NCI-H2171 treated with DMSO at 0.1 percent for 48 hours (cell line): ENCODE measurements at regions not wholly inside any gene's neighbourhood (a gene's known extent, or its start where the extent isn't known, plus 50 kb on each side); places are given as distances from the start of the nearest gene placed in this dataset.
"Not testable (repeated sequence)": the region's sequence is repeated elsewhere in the genome, so short reads cannot be mapped to it uniquely, and the experiment has no call there.

Experiments
- DNase-seq: peaks from one replicate; lab custom pipeline; 2025; lab: John Stamatoyannopoulos, UW

DNA sequence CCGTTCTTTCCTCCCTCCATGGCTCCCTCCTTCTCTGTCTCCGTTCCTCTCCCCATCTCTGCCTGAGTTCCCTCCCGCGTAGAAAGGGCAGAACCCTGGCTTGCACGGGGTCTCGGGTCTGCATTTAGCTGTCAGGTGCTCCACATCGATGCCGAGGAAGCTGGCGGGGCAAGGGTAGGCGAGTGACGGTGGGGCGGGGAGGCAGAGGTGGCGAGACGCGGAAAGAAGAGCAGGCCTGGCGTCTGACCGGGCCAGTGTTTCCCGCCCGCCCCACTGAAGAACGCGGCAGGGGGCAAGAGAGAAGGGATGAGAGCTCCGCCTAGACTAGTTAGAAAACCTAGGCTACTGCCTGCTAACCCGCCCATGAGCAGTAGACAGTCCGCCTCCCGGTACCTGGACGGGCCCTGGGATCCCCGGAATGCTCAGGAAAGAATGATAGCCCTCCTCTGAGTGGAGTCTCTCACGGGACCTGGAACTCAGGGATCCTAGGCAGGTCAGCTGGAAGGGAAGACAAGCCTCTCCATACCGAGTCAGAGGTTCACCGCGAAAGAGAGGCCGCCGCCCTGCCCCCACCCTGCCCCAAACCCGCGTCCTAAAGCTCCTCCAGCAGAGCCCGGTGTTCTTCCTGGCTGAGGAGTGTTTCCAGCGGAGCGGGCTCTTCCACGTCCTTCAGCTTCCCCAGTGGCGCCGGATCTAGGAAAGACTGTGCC, 357.9 kb upstream of the DEFB115 start:
- not testable (repeated sequence) for DNase-seq

DNA sequence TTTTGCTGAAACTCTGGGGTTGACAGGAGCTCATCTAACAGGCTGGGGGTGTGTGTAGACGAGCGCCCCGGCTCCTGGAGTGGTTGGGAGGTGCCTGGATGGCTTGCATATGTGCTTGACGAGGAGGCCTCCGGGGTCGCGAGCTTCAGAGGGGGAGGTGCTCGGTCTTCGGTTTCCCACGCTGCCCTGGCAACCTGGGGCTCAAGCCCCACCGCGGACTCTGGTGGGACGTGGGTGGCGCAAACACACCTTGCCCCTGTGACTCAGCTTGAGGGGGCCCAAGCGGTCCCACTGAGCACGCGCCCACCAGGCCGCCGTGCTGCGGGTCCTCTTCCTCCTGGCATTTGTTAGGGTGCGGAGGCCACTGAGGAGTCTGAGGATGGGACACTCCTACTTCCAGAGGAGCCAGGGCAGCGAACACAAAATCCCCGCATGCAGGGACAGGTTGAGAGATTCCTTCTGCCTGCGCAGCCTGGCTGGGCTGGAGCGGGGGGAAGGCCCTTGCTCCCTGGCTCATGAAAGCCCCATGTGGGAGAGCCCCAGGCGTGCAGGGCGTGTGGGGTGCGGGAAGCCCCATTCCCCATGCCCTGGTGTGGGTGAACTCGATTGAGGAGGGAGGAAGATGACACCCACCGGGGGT, 357.3 kb upstream of the DEFB115 start:
- DNase-seq, result not testable (repeated sequence)

- DNase-seq, result not testable (repeated sequence)
Observed at GRCh38 chr20:30905231-30905630, 352.2 kb upstream of the DEFB115 start.

DNA sequence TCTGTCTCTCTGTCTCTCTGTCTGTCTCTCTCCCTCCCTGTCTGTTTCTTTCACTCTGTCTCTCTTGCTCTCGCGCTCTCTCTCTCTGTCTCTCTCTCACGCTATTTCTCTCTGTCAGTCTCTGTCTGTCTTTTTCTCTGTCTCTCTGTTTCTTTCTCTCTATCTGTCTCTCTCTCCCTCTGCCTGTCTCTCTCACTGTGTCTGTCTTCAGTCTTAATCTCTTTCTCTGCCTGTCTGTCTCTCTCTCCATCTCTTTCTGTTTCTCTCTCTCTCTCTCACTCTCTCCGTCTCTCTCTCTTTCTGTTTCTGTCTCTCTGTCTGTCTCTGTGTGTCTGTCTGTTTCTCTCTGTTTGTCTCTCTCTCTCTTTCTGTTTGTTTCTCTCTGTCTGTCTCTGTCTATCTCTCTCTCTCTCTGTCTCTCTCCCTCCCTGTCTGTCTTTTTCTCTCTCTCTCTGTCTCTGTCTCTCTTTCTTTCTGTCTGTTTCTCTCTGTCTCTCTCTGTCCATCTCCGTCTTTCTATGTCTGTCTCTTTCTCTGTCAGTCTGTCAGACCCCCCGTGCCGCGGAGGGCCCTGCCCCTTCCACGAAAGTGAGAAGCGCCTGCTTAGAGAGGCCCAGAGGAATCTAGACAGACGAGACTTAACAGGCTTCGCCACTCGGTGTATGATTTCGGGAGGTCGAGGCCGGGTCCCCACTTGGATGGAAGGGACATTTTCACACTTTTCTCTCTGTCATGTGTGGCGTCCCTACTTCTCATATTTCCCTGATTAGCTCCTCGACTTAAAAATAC, 346.3 kb upstream of the DEFB115 start:
- no peak for DNase-seq

GRCh38 chr20:30911832-30912660, 345.4 kb upstream of the DEFB115 start:
- DNase-seq, result not testable (repeated sequence)

DNA sequence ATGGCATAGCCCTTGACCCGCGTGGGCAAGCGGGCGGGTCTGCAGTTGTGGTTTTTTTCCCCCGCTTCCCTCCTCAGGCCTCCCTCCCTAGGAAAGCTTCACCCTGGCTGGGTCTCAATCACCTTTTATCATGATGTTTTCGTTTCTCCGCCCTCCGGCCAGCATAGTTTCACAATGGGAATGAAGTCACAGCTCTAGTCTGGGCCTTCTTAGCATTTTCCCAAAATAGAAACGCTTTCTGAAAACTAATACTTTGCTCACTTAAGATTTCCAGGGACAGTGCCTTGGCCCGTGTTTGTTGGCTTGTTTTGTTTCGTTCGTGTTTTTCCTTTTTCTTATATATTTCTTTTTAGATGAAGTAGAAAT, 344.8 kb upstream of the DEFB115 start:
- not testable (repeated sequence) for DNase-seq

GRCh38 chr20:30916404-30916803, 341.1 kb upstream of the DEFB115 start:
- not testable (repeated sequence) for DNase-seq

DNA sequence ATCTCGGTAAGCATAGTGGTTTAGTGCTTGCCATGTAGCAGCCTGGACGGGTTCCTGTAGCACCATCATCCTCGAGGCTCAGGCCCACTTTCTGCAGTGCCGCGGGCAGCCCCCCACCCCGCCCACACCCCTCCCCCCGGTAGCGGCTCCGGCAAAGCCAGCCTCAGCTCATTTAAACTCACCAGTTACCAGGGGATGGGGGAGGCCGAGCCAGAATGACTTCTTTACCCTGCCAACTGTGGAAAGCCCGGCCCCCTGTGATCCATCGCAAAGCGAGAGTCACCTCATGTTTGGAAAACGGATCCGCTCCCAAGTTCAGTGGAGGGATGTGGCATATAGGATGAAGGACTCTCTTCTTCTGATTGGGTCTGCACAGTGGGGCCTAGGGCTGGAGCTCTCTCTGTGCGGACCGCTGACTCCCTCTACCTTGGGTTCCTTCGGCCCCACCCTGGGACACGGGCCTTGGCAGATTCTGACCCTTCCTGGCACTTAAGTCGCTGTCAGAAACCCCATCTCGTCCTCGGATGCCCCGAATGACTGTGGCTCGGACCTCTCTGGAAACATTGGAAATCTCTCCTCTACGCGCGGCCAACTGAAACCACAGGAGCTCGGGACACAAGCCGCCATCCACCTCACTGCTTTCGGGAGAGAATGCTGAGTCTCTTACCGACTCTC, 337.8 kb upstream of the DEFB115 start:
- no peak for DNase-seq

GRCh38 chr20:30921286-30922071, 336.0 kb upstream of the DEFB115 start:
- no peak for DNase-seq

DNA sequence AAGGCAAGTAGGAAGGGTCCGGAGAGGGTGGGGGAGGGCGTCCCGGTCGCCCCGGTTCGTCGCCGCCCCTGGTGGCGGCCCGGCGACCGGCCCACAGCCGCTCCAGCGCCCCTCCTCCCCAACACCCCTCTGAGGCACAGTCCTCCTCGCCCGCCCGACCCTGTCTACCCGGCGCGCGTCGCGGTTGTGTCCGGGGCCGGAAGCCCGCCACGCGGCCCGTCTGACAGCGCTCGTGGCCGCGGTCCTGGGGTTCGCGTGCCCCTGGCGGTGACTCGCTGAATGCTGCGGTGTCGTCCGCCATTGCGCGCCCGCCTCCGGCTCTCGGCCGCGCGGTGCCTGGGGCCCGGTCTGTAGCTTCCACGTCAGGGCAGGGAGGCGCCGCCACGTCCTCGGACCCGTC, 335.3 kb upstream of the DEFB115 start:
- DNase-seq, result no peak

DNA sequence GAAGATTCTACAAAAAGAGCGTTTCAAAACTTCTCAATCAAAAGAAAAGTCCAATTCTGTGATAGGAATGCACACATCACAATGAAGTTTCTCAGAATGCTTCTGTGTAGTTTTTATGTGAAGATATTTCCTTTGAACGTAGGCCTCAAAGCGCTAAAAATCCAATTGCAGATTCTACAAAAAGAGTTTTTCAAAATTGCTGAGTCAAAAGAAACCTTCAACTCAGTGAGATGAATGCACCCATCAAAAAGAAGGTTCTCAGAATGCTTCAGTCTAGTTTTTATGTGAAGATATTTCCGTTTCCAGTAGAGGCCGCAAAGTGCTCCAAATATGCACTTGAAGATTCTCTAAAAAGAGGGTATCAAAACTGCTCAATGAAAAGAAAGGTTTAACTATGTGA, 319.7 kb upstream of the DEFB115 start:
- no peak for DNase-seq

- no peak for DNase-seq
Observed at GRCh38 chr20:30949761-30950160, 307.7 kb upstream of the DEFB115 start.

DNA sequence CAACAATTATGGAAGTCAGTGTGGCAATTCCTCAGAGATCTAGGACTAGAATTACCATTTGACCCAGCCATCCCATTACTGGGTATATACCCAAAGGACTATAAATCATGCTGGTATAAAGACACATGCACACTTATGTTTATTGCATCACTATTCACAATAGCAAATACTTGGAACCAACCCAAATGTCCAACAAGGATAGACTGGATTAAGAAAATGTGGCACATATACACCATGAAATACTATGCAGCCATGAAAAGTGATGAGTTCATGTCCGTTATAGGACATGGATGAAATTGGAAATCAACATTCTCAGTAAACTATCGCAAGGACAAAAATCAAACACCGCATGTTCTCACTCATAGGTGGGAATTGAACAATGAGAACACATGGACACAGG, 306.4 kb upstream of the DEFB115 start:
- not testable (repeated sequence) for DNase-seq

DNA sequence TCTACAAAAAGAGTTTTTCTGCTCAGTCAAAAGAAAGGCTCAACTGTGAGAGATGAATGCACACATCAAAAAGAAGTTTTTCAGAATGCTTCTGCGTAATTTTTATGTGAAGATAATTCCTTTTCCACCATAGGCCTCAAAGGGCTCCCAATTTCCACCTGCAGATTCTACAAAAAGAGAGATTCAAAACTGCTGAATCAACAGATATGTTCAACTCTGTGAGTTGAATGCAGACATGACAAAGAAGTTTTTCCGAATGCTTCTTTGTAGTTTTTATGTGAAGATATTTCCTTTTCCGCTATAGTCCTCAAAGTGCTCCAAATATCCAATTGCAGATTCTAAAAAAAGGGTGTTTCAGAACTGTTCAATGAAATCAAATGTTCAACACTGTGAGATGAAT, 300.8 kb upstream of the DEFB115 start:
- DNase-seq, result not testable (repeated sequence)

- DNase-seq, result not testable (repeated sequence)
Observed at GRCh38 chr20:30959208-30959607, 298.3 kb upstream of the DEFB115 start.

DNA sequence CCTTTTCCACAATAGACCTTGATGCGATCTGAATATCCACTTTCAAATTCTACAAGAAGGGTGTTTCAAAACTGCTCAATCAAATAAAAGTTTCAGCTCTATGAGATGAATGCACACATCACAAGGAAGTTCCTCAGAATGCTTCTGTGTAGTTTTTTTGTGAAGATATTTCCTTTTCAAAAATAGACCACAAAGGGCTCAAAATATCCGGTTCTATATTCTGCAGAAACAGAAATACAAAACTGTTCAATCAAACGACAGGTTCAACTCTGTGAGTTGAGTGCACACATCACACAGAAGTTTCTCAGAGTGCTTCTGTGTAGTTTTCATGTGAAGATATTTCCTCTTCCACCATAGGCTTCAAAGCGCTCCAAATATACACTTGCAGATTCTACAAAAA, 293.9 kb upstream of the DEFB115 start:
- no peak for DNase-seq

GRCh38 chr20:30975859-30976258, 281.6 kb upstream of the DEFB115 start:
- not testable (repeated sequence) for DNase-seq

DNA sequence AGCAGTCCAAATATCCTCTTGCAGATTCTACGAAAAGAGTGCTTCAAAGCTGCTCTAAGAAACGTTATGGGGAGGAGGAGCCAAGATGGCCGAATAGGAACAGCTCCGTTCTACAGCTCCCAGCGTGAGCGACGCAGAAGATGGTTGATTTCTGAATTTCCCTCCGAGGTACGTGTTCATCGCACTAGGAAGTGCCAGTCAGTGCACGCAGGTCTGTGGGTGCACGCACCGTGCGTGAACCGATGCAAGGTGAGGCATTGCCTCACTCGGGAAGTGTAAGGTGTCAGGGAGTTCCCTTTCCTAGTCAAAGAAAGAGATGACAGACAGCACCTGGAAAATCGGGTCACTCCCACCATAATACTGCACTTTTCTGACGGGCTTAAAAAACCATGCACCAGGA, 272.1 kb upstream of the DEFB115 start:
- DNase-seq, result peak; percentile 25
